ENCODE measurements at regions not wholly inside any gene's neighbourhood (a gene's known extent, or its start where the extent isn't known, plus 50 kb on each side); places are given as distances from the start of the nearest gene placed in this dataset.

DNA sequence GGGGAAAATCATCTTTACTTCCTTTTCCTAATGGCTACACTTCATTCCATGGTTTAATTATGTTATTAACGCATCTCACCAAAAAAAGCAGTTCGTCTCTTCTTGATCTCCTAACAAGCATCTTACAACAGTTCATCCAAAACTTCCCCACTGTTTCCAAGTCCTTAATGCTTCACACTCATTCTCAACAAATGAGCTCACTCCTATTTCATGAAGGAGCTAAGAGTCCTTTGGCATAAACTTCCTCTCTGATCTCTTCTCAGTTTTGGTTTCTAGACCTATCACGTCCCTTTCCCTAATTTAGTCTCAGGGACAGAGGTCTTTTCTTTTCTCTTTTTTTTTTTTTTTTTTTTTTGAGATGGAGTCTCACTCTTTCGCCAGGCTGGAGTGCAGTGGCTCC is 205.9 kb upstream of the SLC39A10 start:
- Mint-ChIP-seq H3K27ac (ENCODE audit: unreplicated experiment) (no peak overlapping the region), H3K27me3 (ENCODE audit: unreplicated experiment) (peaks cover 15% of the 10 kb centered on the region), H3K9me3 (ENCODE audit: unreplicated experiment) (no peaks in the 10 kb centered on the region), H3K36me3 (ENCODE audit: unreplicated experiment) (no peaks in the 10 kb centered on the region), H3K4me3 (ENCODE audit: unreplicated experiment) (no peak overlapping the region), H3K4me1 (ENCODE audit: unreplicated experiment) (peaks cover 13% of the 10 kb centered on the region)
- DNase-seq (ENCODE audit: extremely low spot score, unreplicated experiment), result no peak
- TF ChIP-seq, protein P1, sequence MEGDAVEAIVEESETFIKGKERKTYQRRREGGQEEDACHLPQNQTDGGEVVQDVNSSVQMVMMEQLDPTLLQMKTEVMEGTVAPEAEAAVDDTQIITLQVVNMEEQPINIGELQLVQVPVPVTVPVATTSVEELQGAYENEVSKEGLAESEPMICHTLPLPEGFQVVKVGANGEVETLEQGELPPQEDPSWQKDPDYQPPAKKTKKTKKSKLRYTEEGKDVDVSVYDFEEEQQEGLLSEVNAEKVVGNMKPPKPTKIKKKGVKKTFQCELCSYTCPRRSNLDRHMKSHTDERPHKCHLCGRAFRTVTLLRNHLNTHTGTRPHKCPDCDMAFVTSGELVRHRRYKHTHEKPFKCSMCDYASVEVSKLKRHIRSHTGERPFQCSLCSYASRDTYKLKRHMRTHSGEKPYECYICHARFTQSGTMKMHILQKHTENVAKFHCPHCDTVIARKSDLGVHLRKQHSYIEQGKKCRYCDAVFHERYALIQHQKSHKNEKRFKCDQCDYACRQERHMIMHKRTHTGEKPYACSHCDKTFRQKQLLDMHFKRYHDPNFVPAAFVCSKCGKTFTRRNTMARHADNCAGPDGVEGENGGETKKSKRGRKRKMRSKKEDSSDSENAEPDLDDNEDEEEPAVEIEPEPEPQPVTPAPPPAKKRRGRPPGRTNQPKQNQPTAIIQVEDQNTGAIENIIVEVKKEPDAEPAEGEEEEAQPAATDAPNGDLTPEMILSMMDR (IDR thresholded peaks at IDR 0.05), result no peak

GRCh38 chr2:195450552-195451113 is 206.4 kb upstream of the SLC39A10 start:
- no peak for DNase-seq (ENCODE audit: extremely low spot score, unreplicated experiment)
- Mint-ChIP-seq H3K4me1 (ENCODE audit: unreplicated experiment) (peaks cover 13% of the 10 kb centered on the region), H3K4me3 (ENCODE audit: unreplicated experiment) (no peak overlapping the region), H3K36me3 (ENCODE audit: unreplicated experiment) (no peaks in the 10 kb centered on the region), H3K9me3 (ENCODE audit: unreplicated experiment) (no peaks in the 10 kb centered on the region), H3K27ac (ENCODE audit: unreplicated experiment) (no peak overlapping the region), H3K27me3 (ENCODE audit: unreplicated experiment) (peaks cover 18% of the 10 kb centered on the region)
- TF ChIP-seq, protein P1 (IDR thresholded peaks at IDR 0.05), result no peak

DNA sequence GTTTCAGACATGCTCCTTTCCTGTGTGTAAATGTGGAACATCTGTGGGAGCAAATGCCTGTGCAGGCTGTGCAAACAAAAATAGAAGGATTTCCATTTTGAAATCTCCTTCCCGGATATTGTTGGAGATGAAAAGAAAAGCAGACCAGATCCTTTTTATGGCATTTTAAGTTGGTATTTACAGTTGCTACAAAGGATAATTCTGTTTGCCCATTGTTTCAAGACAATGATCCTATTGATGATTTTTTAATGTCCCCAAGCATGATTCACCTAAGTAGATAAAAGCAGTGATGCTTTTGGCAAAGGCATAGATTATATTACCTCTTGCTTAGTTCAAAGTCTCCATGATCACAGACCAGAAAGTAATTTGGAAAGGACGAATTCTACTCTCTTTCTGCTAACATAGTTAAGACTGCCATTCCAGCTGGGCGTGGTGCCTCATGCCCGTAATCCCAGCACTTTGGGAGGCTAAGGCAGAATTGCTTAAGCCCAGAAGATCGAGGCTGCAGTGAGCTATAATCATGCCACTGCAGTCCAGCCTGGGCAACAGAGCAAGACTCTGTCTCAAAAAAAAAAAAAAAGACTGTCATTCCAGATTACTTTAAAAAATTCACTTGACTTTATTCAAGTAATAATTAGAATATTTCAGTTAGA is 209.6 kb upstream of the SLC39A10 start:
- Mint-ChIP-seq H3K27ac (ENCODE audit: unreplicated experiment) (no peak overlapping the region), H3K36me3 (ENCODE audit: unreplicated experiment) (no peaks in the 10 kb centered on the region), H3K9me3 (ENCODE audit: unreplicated experiment) (peaks cover 8% of the 10 kb centered on the region), H3K4me3 (ENCODE audit: unreplicated experiment) (no peak overlapping the region), H3K27me3 (ENCODE audit: unreplicated experiment) (peaks cover 16% of the 10 kb centered on the region), H3K4me1 (ENCODE audit: unreplicated experiment) (peaks cover 5% of the 10 kb centered on the region)
- DNase-seq (ENCODE audit: extremely low spot score, unreplicated experiment), result no peak
- TF ChIP-seq, protein P1 (IDR thresholded peaks at IDR 0.05), result no peak

DNA sequence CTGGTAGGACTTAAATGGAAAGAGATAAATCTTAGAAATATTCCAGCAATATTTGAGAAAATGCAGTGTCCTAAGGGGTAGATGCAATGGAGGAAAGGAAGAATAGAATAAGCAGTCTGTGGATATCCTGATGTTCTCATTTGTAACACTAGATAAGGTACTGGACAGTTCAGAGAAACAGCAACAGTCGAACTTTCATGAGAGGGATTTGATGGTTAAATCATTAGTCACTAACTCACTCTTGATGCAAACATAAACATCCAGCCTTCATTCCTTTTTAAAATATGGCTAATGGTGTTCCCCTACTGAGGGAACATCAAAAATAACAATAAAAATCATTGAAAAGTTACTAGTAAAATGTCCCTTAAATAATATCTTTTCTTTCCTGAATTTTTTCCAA is 211.4 kb upstream of the SLC39A10 start:
- H3K9me3 Mint-ChIP-seq (ENCODE audit: unreplicated experiment), result peaks cover 26% of the 10 kb centered on the region
- no peaks in the 10 kb centered on the region for H3K4me1 Mint-ChIP-seq (ENCODE audit: unreplicated experiment)
- no peak overlapping the region for H3K4me3 Mint-ChIP-seq (ENCODE audit: unreplicated experiment)
- DNase-seq (ENCODE audit: extremely low spot score, unreplicated experiment), result no peak
- no peak overlapping the region for H3K27ac Mint-ChIP-seq (ENCODE audit: unreplicated experiment)
- H3K36me3 Mint-ChIP-seq (ENCODE audit: unreplicated experiment), result peaks cover 2% of the 10 kb centered on the region
- TF ChIP-seq, protein P1 (IDR thresholded peaks at IDR 0.05), result no peak
- peaks cover 16% of the 10 kb centered on the region for H3K27me3 Mint-ChIP-seq (ENCODE audit: unreplicated experiment)

- H3K4me3 Mint-ChIP-seq (ENCODE audit: unreplicated experiment), result no peak overlapping the region
- no peaks in the 10 kb centered on the region for H3K4me1 Mint-ChIP-seq (ENCODE audit: unreplicated experiment)
- no peak for DNase-seq (ENCODE audit: extremely low spot score, unreplicated experiment)
- peaks cover 2% of the 10 kb centered on the region for H3K36me3 Mint-ChIP-seq (ENCODE audit: unreplicated experiment)
- H3K27ac Mint-ChIP-seq (ENCODE audit: unreplicated experiment), result no peak overlapping the region
- peaks cover 11% of the 10 kb centered on the region for H3K27me3 Mint-ChIP-seq (ENCODE audit: unreplicated experiment)
- TF ChIP-seq, protein P1 (IDR thresholded peaks at IDR 0.05), result no peak
- H3K9me3 Mint-ChIP-seq (ENCODE audit: unreplicated experiment), result peaks cover 26% of the 10 kb centered on the region
These were observed 213.1 kb upstream of the SLC39A10 start for GRCh38 chr2:195443926-195444325.

Measured in osteocyte (in vitro differentiated cells).